NCI-H774 (cell line): ENCODE measurements at regions not wholly inside any gene's neighbourhood (a gene's known extent, or its start where the extent isn't known, plus 50 kb on each side); places are given as distances from the start of the nearest gene placed in this dataset.

ENCODE experiments used
- DNase-seq: peaks from one replicate; lab custom pipeline; 2025; lab: John Stamatoyannopoulos, UW

GRCh38 chr7:42758124-42758523 is 153.7 kb downstream of the C7orf25 start:
- no peak for DNase-seq

GRCh38 chr7:42756841-42757240 is 155.0 kb downstream of the C7orf25 start:
- no peak for DNase-seq

- DNase-seq: no peak
Measured at GRCh38 chr7:42753811-42754363, 158.0 kb downstream of the C7orf25 start.

GRCh38 chr7:42753367-42753766 is 158.5 kb downstream of the C7orf25 start:
- no peak for DNase-seq

GRCh38 chr7:42750172-42750571 is 161.7 kb downstream of the C7orf25 start:
- DNase-seq: no peak

GRCh38 chr7:42747044-42747443 is 164.8 kb downstream of the C7orf25 start:
- no peak for DNase-seq

- DNase-seq: no peak
Measured at GRCh38 chr7:42746214-42746613, 165.7 kb downstream of the C7orf25 start.

- no peak for DNase-seq
Measured at GRCh38 chr7:42745357-42746059, 166.4 kb downstream of the C7orf25 start.

GRCh38 chr7:42744746-42745145 is 167.1 kb downstream of the C7orf25 start:
- DNase-seq: no peak

- DNase-seq: no peak
Measured at GRCh38 chr7:42743077-42743858, 168.6 kb downstream of the C7orf25 start.

- no peak for DNase-seq
Measured at GRCh38 chr7:42742318-42742717, 169.6 kb downstream of the C7orf25 start.

GRCh38 chr7:42740408-42740807 is 171.5 kb downstream of the C7orf25 start:
- no peak for DNase-seq

GRCh38 chr7:42739638-42740037 is 172.2 kb downstream of the C7orf25 start:
- DNase-seq: no peak

- DNase-seq: no peak
Measured at GRCh38 chr7:42736931-42737330, 174.9 kb downstream of the C7orf25 start.

- no peak for DNase-seq
Measured at GRCh38 chr7:42735081-42735480, 176.8 kb downstream of the C7orf25 start.

GRCh38 chr7:42734568-42734967 is 177.3 kb downstream of the C7orf25 start:
- no peak for DNase-seq

GRCh38 chr7:42733040-42733439 is 178.8 kb downstream of the C7orf25 start:
- DNase-seq: no peak

GRCh38 chr7:42730586-42730985 is 181.3 kb downstream of the C7orf25 start:
- DNase-seq: no peak

- no peak for DNase-seq
Measured at GRCh38 chr7:42729053-42729765, 182.7 kb downstream of the C7orf25 start.

GRCh38 chr7:42727451-42727850 is 184.4 kb downstream of the C7orf25 start:
- DNase-seq: no peak

GRCh38 chr7:42726066-42726785 is 185.6 kb downstream of the C7orf25 start:
- DNase-seq: no peak

GRCh38 chr7:42722716-42723115 is 189.2 kb downstream of the C7orf25 start:
- no peak for DNase-seq
